ENCODE measurements at regions not wholly inside any gene's neighbourhood (a gene's known extent, or its start where the extent isn't known, plus 50 kb on each side); places are given as distances from the start of the nearest gene placed in this dataset.

DNA sequence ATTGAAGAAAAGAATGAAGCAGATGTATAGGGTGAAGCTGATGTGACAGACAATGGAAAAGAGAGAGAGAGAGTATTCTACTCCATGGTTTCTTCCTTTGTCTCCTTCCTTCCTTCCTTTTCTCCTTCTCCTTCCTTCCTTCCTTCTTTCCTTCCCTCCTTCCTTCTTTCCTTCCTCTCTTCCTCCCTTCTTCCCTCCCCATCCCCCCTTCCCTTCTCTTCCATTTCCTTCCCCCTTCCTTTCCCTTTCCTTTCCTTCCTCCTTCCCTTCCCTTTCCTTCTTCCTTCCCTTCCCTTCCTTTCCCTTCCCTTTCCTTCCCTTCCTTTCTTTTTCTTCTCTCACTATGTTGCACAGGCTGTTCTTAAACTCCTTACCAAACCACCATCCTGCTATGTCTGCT, 55.7 kb upstream of the GPR139 start:
- no peak for TF ChIP-seq RFX5 (IDR thresholded peaks at IDR 0.05)
- DNase-seq (ENCODE audit: low read depth in 1 of 2, low spot score in 1 of 2) (no peak), FAIRE-seq (no peak), ATAC-seq (no peak)
- Histone ChIP-seq H3K4me1 (no peaks in the 10 kb centered on the region), H3K4me2 (no peak overlapping the region), H3K9me3 (peaks cover 9% of the 10 kb centered on the region; the same call in 2 of the 3 replicates), H3K4me3 (no peak overlapping the region), H3K27ac (no peak overlapping the region)
- ChIA-PET POLR2A (no interaction called here), CTCF (no interaction called here)

Small RNA genes in the stretch of these regions (small RNA-seq; reads per million reads assigned to genes)
- gene SNRPEP3, result 0 reads per million in 6 experiments

Measured in A549 (cell line).